Psoas muscle (tissue), 7 donors: ENCODE measurements at regions not wholly inside any gene's neighbourhood (a gene's known extent, or its start where the extent isn't known, plus 50 kb on each side); places are given as distances from the start of the nearest gene placed in this dataset.

ENCODE experiments used
- ATAC-seq, 4 donors: fragments of 200-7000 bp; cut with Tn5 transposase; one replicate each; pipeline ENCODE4 v1.9.1; 2020; ENCODE audit warnings: moderate library complexity in 3 of 4, mild to moderate bottlenecking in 2 of 4
- DNase-seq, 2 donors: peaks; one replicate each; pipeline ENCODE4 v3.0.0-alpha.2; 2020
- H3K27ac ChIP-seq: fragments of 200-600 bp; one replicate; pipeline ENCODE4 v1.8.0; 2022
- H3K27me3 ChIP-seq, 3 donors: fragments of 200-600 bp in 1 of 3; one replicate each; pipeline versions ENCODE4 v1.6.1 to v1.8.0; 2013 to 2022; ENCODE audit warnings: low read length in 2 of 3, mild to moderate bottlenecking in 2 of 3, moderate library complexity in 1 of 3; ENCODE audit not compliant: insufficient read depth in 3 of 3
- H3K36me3 ChIP-seq, 2 donors: fragments of 200-600 bp in 1 of 2; one replicate each; pipeline versions ENCODE4 v1.6.1 to v1.8.0; 2013 to 2022; ENCODE audit warnings: low read depth in 1 of 2, mild to moderate bottlenecking in 1 of 2, moderate library complexity in 1 of 2; ENCODE audit not compliant: insufficient read depth in 1 of 2
- H3K4me1 ChIP-seq: fragments of 200-600 bp; one replicate; pipeline ENCODE4 v1.8.0; 2022
- H3K4me3 ChIP-seq: fragments of 200-600 bp; one replicate; pipeline ENCODE4 v1.8.0; 2022; ENCODE audit warnings: mild to moderate bottlenecking
- H3K9me3 ChIP-seq: fragments of 200-600 bp; one replicate; pipeline ENCODE4 v1.8.0; 2022
- WGBS, 3 donors: extraction: QIAGEN DNeasy Blood & Tissue Kit; methylation state at CpG; one replicate each; pipeline versions ENCODE4 v1.1.6 to v1.1.7; 2013; 5-methylcytosine and 5-hydroxymethylcytosine counted together
- intact Hi-C, 2 donors: fragments of 100-400 bp; cut with DNase I; formaldehyde crosslinking; loops; one replicate each; pipeline versions ENCODE4 v1.11.0 to v1.14.2; 2022
- TF ChIP-seq, protein P1 (sequence below): fragments of 200-600 bp; IDR thresholded peaks from one replicate; pipeline ENCODE4 v1.8.0; 2022; ENCODE audit warnings: antibody characterized with exemption
- donor health status: healthy with polysubstance abuse.
- donor health status: DM: no; HTN: no; CAD: no; lungs with moderate emphysema.
- donor health status: Bipolar disorder and iron deficiency.
- donor health status: healthy.
- donor health status: DM: yes; HTN: yes; CAD: no.
- donor health status: DM: no; HTN: no; CAD: no.
- donor health status: DM: yes; HTN: yes; CAD: no.

DNA sequence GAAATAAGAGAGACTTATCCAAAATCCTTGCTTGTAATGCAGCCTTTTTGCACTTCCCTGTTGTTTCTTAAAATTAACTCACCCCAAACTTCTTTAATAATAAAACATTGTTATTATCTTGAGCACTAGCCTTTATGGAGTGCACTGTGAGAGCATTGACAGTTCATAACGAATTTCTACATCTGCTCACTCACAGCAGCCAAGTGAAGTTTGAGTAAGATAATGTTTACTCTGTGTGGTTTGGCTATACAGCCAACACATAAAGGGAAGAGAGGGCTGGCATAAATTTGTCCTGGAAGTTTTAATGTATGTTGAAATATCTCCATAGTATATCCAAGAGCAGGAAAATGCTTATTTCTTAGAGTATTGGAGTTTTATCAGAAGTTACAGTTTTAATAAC is 227.9 kb downstream of the FRK start:
- ATAC-seq (no peak), DNase-seq (no peak)
- Histone ChIP-seq H3K36me3 (no peaks in the 10 kb centered on the region), H3K4me3 (no peak overlapping the region), H3K27ac (no peak overlapping the region), H3K27me3 (no peaks in the 10 kb centered on the region), H3K4me1 (no peaks in the 10 kb centered on the region), H3K9me3 (no peaks in the 10 kb centered on the region)
- intact Hi-C loops, result no loop called here
- TF ChIP-seq, protein P1, sequence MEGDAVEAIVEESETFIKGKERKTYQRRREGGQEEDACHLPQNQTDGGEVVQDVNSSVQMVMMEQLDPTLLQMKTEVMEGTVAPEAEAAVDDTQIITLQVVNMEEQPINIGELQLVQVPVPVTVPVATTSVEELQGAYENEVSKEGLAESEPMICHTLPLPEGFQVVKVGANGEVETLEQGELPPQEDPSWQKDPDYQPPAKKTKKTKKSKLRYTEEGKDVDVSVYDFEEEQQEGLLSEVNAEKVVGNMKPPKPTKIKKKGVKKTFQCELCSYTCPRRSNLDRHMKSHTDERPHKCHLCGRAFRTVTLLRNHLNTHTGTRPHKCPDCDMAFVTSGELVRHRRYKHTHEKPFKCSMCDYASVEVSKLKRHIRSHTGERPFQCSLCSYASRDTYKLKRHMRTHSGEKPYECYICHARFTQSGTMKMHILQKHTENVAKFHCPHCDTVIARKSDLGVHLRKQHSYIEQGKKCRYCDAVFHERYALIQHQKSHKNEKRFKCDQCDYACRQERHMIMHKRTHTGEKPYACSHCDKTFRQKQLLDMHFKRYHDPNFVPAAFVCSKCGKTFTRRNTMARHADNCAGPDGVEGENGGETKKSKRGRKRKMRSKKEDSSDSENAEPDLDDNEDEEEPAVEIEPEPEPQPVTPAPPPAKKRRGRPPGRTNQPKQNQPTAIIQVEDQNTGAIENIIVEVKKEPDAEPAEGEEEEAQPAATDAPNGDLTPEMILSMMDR, result no peak
- 4 to 20% (median 8%) methylated on average over 1 of the region's 1 CpG for WGBS, 3 donors

DNA sequence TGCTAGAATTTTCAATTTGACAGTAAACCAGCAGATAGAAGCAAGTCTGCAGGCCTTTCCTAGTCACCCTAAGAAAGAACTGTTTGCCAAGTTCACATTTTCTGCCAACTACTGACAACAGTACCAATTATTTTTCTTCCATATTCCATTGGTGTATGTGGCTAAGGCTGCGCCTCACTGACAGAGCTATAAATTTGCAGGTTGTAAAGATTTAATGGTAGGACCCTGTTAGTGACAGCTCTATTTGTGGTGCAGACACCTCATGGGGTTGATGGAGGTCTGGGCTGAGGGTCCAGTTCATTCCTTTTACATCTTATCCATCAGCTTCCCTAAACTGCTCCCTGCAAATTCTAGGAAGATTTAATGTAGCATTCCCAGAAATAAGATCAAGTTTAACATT is 228.5 kb downstream of the FRK start:
- DNase-seq, result no peak
- 72 to 79% (median 78%) methylated on average over 1 of the region's 1 CpG for WGBS, 3 donors
- ATAC-seq, result no peak
- Histone ChIP-seq H3K27me3 (no peaks in the 10 kb centered on the region), H3K27ac (no peak overlapping the region), H3K9me3 (no peaks in the 10 kb centered on the region), H3K4me3 (no peak overlapping the region), H3K36me3 (no peaks in the 10 kb centered on the region), H3K4me1 (no peaks in the 10 kb centered on the region)
- intact Hi-C loops, result no loop called here
- TF ChIP-seq, protein P1, result no peak

DNA sequence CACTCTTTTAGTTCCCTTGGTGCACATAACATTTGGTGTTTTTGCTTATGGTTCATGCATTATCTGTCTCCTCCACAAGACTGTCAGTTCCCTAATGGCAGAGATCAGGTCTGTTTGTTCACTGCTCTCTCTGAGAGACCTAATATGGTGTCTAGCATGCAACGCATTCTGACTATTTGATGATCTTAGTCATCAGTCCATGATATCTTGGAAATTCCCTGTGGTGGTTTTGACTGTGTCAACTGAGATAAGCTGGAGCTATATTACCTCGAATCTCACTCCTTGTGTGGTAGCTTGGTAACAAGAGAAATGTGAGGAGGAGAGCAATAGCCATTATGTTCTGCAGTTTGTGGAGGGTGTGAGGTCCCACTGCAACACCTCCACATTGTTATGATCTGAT is 229.8 kb downstream of the FRK start:
- ATAC-seq (no peak), DNase-seq (no peak)
- no peaks in the 10 kb centered on the region for H3K27me3 ChIP-seq
- no peak overlapping the region for H3K4me3 ChIP-seq
- no peaks in the 10 kb centered on the region for H3K36me3 ChIP-seq
- H3K4me1 ChIP-seq, result no peaks in the 10 kb centered on the region
- WGBS, 3 donors, result 45 to 48% (median 46%) methylated on average over 2 of the region's 2 CpGs
- TF ChIP-seq, protein P1, result no peak
- no peak overlapping the region for H3K27ac ChIP-seq
- intact Hi-C loops, result no loop called here
- no peaks in the 10 kb centered on the region for H3K9me3 ChIP-seq

DNA sequence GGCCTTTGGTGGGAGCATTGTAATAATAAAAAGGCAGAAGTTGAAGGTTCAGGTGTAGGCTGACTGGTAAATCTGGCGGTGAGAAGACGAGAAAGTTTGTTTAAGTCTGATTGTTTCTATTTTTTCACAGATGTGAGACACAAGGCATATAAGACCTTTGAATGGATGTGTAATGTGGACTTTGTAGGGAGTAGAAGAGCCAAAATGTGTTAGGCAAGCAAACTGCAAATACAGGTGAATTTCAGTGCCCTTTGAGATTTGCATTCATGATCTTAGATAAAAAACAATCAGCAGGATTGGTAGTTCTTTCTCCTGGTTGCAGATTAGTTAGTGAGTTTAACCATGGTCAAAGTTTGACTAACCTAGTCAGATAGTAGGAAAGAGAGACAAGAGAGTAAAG is 238.9 kb downstream of the FRK start:
- H3K4me1 ChIP-seq, result no peaks in the 10 kb centered on the region
- TF ChIP-seq, protein P1, result no peak
- H3K4me3 ChIP-seq, result no peak overlapping the region
- H3K27ac ChIP-seq, result no peak overlapping the region
- WGBS, 3 donors, result 90 to 98% (median 94%) methylated on average over 2 of the region's 2 CpGs
- H3K36me3 ChIP-seq, result no peaks in the 10 kb centered on the region
- no peaks in the 10 kb centered on the region for H3K9me3 ChIP-seq
- ATAC-seq (no peak), DNase-seq (no peak)
- intact Hi-C loops, result no loop called here
- no peaks in the 10 kb centered on the region for H3K27me3 ChIP-seq

DNA sequence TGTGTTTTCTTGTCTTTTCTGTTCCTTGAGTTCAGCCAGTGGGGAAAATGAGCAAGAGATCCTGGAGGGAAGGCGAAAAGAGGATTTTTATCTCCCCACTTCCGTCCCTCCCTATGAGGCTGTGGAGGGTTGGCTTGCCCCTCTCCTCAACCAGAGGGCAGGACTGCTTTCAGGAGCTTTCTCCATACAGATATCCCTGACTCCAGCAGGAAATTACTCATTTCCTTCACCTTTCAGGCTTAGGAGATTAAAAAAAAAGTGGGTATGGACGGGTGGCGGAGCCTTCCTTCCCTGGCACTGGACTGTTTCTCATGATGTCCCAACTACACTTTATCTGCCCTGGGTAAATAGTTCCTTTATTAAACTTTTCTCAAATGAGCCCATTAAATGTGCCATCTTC is 241.2 kb downstream of the FRK start:
- Histone ChIP-seq H3K4me3 (no peak overlapping the region), H3K27ac (no peak overlapping the region), H3K4me1 (no peaks in the 10 kb centered on the region), H3K36me3 (no peaks in the 10 kb centered on the region), H3K27me3 (no peaks in the 10 kb centered on the region), H3K9me3 (no peaks in the 10 kb centered on the region)
- DNase-seq, result no peak
- no peak for ATAC-seq
- intact Hi-C loops, result no loop called here
- TF ChIP-seq, protein P1, result no peak
- 39 to 56% (median 42%) methylated on average over 4 of the region's 4 CpGs for WGBS, 3 donors
